Fibroblast of lung (primary cell): ENCODE measurements at regions not wholly inside any gene's neighbourhood (a gene's known extent, or its start where the extent isn't known, plus 50 kb on each side); places are given as distances from the start of the nearest gene placed in this dataset.

Source experiments
- EZH2 ChIP-seq: IDR thresholded peaks from 2 replicates; pipeline ENCODE4 v1.5.1; 2012; ENCODE audit warnings: low read length, control low read depth, mild to moderate bottlenecking; ENCODE audit errors: missing control alignments
- TF ChIP-seq, protein P1 (sequence below), 2 donors: IDR thresholded peaks in 1 of 2; conservative IDR thresholded peaks in 1 of 2; 1 replicate in 1 of 2; 2 replicates in 1 of 2; pipeline ENCODE4 v1.5.1; 2011 to 2012; ENCODE audit warnings: low read length in 2 of 2, control low read depth in 1 of 2, inconsistent platforms in 1 of 2, low read depth in 1 of 2, mild to moderate bottlenecking in 1 of 2

DNA sequence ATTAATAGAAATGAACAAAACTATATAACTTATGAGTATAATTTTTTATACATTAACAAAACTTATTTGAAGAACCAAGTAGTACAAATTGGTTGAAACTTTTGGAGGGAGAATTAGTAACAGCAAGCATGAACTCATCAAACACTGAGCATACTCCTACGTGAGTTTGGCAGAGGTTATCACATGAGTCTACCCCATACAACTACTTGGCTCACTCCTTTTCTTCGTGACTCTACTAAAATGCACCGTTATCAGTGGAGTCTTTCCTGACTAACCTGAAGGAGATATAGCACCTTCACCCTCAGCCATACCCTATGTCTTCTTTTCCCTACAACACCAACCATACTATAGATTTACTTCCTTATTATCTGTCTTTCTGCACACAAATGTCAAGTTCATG is 794.2 kb downstream of the TFAP2A start:
- TF ChIP-seq, protein P1, sequence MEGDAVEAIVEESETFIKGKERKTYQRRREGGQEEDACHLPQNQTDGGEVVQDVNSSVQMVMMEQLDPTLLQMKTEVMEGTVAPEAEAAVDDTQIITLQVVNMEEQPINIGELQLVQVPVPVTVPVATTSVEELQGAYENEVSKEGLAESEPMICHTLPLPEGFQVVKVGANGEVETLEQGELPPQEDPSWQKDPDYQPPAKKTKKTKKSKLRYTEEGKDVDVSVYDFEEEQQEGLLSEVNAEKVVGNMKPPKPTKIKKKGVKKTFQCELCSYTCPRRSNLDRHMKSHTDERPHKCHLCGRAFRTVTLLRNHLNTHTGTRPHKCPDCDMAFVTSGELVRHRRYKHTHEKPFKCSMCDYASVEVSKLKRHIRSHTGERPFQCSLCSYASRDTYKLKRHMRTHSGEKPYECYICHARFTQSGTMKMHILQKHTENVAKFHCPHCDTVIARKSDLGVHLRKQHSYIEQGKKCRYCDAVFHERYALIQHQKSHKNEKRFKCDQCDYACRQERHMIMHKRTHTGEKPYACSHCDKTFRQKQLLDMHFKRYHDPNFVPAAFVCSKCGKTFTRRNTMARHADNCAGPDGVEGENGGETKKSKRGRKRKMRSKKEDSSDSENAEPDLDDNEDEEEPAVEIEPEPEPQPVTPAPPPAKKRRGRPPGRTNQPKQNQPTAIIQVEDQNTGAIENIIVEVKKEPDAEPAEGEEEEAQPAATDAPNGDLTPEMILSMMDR (conservative IDR thresholded peaks at IDR 0.05 in 1 of 2, IDR thresholded peaks at IDR 0.05 in 1 of 2; ENCODE audit: low read depth in 1 of 2, low read length in 2 of 2), result no peak
- no peak for TF ChIP-seq EZH2
